HG02759 (cell line): ENCODE measurements at regions not wholly inside any gene's neighbourhood (a gene's known extent, or its start where the extent isn't known, plus 50 kb on each side); places are given as distances from the start of the nearest gene placed in this dataset.

Source experiments
- ATAC-seq: cut with Tn5 transposase; IDR thresholded peaks from one replicate; pipeline ENCODE4 v1.9.1; 2021; ENCODE audit warnings: mild to moderate bottlenecking, moderate library complexity; ENCODE audit not compliant: unreplicated experiment

- no peak for ATAC-seq
Measured at GRCh38 chr19:30209617-30210600, 162.3 kb upstream of the ZNF536 start.

GRCh38 chr19:30212574-30212973 is 159.6 kb upstream of the ZNF536 start:
- no peak for ATAC-seq

GRCh38 chr19:30214651-30215051 is 157.5 kb upstream of the ZNF536 start:
- ATAC-seq: peak; percentile 75

GRCh38 chr19:30215248-30215647 is 156.9 kb upstream of the ZNF536 start:
- ATAC-seq: no peak

GRCh38 chr19:30216453-30216852 is 155.7 kb upstream of the ZNF536 start:
- no peak for ATAC-seq

GRCh38 chr19:30217461-30217860 is 154.7 kb upstream of the ZNF536 start:
- no peak for ATAC-seq

GRCh38 chr19:30219702-30220101 is 152.5 kb upstream of the ZNF536 start:
- no peak for ATAC-seq

- ATAC-seq: no peak
Measured at GRCh38 chr19:30221176-30221575, 151.0 kb upstream of the ZNF536 start.

GRCh38 chr19:30222428-30222873 is 149.7 kb upstream of the ZNF536 start:
- peak; percentile 57 for ATAC-seq

- no peak for ATAC-seq
Measured at GRCh38 chr19:30222992-30223865, 149.0 kb upstream of the ZNF536 start.

- no peak for ATAC-seq
Measured at GRCh38 chr19:30223866-30224688, 148.1 kb upstream of the ZNF536 start.

GRCh38 chr19:30224689-30225606 is 147.2 kb upstream of the ZNF536 start:
- no peak for ATAC-seq

GRCh38 chr19:30225676-30226463 is 146.3 kb upstream of the ZNF536 start:
- ATAC-seq: no peak

- no peak for ATAC-seq
Measured at GRCh38 chr19:30226464-30227011, 145.6 kb upstream of the ZNF536 start.

- peak; percentile 22 for ATAC-seq
Measured at GRCh38 chr19:30227012-30227621, 145.1 kb upstream of the ZNF536 start.

- ATAC-seq: peak; percentile 80
Measured at GRCh38 chr19:30227661-30228112, 144.5 kb upstream of the ZNF536 start.

- ATAC-seq: no peak
Measured at GRCh38 chr19:30228113-30228834, 143.9 kb upstream of the ZNF536 start.
